ENCODE measurements at regions not wholly inside any gene's neighbourhood (a gene's known extent, or its start where the extent isn't known, plus 50 kb on each side); places are given as distances from the start of the nearest gene placed in this dataset.
"Not testable (repeated sequence)": the region's sequence is repeated elsewhere in the genome, so short reads cannot be mapped to it uniquely, and the experiment has no call there.

DNA sequence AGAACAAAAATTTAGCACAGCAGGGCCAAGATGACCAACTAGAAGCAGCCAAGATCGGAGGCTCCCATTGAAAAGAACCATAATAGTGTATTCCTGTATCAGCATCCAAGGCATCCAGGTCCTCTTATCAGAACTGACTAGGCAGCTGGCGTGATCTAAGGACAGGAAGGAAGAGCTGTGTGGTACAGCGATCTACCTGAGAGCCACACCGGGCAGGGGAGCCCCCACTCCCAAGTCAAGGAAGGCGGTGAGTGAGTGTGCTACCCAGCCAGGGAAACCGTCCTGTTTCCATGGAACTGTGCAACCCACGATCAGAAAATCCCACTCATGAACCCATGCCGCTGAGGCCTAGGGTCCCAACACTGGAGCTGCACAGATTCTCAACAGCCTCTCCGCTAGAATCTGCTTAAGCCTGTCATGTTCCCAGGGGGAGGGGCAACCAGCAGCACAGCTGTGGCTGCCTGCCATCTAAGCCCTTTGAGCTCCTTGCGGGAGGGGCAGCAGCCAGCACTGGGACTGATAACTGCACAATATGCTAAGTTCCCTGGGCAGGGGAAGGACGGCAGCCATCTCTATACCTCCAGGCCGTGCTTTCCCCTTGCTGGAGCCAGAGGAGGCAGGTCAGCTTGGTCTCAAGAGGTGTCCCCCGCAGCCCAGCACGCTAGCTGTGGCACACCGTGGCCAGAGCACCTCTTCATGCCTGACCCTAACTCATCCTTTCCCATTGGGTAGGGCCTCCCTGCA, 213.0 kb upstream of the SMIM30 start:
- no peak for DNase-seq (ENCODE audit: low read depth in 2 of 3, low spot score in 2 of 3)

DNA sequence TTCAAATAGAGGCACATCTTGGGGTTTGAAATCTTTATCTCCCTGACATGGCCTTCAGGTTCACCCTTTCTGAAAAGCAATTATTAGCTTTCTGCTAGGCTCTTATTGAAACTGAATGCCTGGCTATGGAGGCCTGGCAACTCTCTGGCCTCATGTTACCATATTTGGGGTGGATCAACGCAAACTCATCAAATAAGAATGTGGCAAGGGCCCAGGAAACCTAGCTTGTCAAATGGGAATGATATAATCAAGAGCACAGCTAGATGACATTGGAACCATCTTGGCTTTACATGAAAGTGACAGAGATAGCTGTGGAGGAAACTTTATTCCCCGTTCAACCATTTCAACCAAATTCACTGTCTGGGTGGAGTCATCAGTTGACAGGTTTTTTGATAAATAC, 202.8 kb upstream of the SMIM30 start:
- DNase-seq (ENCODE audit: low read depth in 2 of 3, low spot score in 2 of 3), result no peak

DNA sequence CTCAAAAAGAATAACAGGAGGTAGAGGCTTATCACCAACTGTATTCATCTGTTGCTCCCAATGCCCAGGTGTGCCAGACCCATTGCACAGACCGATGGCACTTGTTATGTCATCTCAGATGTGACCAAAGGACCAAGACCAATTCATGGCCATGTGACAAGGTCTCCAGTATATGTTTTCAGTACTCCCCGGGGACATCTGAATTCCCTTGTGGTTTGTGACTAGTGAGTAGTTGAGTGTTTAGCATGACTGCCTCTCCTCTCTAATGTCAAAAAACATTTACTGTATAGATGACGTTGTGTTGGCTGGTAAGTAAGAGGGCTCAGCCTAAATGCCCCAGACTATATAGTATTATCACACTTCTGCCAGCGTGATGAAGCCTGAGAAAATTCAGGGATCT, 202.1 kb upstream of the SMIM30 start:
- DNase-seq (ENCODE audit: low read depth in 2 of 3, low spot score in 2 of 3), result no peak

DNA sequence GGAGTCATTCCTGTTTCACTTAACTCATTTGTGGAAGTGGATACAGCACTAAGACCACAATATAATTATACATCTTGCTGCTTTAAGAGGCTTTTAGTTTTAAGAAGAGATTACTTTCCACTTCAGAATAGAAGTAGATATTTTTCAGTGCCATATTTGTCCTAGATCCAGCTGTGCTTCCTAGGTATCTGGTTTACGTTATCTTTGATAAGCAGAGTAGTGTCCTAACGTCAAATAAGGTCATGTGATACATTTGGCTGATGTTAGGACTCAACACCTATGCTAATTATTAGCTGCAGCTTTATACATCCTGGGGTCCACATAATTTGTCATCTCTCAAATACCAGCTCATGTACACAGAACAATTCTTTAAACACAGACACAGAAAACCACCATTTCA, 196.2 kb upstream of the SMIM30 start:
- no peak for DNase-seq (ENCODE audit: low read depth in 2 of 3, low spot score in 2 of 3)

DNA sequence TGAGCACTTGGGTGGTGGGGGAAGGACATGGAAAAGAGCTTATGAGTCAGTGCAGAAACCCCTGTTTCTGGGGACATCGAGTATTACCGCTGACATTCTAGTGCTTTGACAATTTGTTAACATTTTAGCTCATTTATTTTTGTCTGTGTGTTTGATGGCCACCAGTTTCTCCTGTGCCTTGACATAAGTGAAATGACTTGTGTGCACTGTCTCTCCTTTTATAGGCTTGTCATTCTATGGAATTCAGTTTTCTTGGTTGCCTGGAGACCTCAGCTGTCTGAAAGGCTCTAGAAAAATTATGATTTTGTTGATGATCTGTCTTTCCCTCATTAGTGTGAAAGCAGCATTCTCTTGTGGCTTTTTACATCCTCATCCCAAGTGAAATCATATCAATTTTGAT, 190.0 kb upstream of the SMIM30 start:
- no peak for DNase-seq (ENCODE audit: low read depth in 2 of 3, low spot score in 2 of 3)

DNA sequence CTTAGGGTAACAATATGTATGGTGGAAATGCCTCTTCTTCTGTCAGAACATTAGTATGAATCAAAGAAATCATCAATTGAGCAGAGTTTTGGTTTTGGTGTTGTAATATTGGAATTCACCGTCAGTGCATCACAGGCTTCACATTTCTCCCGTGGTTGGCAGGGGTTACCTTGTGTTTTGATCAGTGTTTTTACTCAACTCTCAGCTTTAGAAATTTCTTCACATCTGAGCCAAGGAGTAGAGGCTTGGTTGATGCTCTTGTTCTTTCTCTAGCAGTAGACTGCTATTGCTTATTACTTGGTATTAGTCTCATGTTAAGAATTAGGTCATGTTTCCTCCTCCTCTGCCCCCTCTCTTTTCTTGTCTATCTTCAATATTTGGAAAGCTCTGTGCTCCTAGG, 188.8 kb upstream of the SMIM30 start:
- DNase-seq (ENCODE audit: low read depth in 2 of 3, low spot score in 2 of 3), result no peak

DNA sequence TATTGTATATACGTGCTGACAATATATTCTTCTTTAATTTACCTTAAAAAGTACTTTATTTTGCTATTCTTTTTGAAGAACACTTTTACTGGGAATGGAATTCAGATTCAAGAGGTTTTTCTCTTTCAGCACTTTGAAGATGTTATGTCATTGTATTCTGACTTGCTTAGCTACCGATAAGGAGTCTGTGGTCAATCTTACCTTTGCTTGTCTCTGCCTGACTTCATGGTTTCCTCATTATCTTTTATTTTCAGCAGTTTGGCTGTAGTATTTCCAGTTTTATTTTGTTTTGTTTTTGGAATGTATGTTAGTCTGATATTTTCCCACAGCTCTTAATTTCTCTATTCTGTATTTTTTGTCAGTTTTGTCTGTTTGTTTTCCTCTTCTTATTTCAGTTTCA, 187.9 kb upstream of the SMIM30 start:
- no peak for DNase-seq (ENCODE audit: low read depth in 2 of 3, low spot score in 2 of 3)

DNA sequence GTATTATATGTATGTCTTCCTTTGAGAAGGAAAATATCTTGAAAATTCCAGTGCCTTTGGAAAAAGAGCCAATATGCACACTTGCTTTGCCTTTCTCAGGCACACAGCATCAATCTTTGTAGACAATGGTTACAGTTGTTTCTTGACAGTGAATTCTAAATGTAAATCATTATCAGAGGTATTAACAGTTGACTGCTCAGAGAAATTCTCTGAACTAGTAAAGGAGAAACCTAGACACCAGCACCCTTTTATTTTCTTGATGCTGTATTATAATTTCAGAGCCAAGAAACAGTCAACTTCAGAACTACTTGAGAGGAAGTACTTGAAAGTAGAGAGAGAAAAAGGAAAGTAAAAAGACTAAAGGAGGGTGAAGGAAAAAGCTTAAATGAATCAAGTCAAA, 185.8 kb upstream of the SMIM30 start:
- no peak for DNase-seq (ENCODE audit: low read depth in 2 of 3, low spot score in 2 of 3)

DNA sequence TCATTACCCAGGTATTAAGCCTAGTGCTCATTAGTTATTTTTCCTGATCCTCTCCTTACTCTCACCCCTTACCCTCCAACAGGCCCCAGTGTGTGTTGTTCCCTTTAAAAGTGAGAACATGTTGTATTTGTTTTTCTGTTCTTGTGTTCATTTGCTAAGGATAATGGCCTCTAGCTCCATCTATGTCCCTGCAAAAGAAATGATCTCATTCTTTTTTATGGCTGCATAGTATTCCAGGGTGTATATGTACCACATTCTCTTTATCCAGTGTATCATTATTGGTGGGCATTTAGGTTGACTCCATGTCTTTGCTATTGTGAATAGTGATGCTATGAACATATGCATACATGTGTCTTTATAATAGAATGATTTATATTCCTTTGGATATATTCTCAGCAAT, 185.0 kb upstream of the SMIM30 start:
- DNase-seq (ENCODE audit: low read depth in 2 of 3, low spot score in 2 of 3), result not testable (repeated sequence)

DNA sequence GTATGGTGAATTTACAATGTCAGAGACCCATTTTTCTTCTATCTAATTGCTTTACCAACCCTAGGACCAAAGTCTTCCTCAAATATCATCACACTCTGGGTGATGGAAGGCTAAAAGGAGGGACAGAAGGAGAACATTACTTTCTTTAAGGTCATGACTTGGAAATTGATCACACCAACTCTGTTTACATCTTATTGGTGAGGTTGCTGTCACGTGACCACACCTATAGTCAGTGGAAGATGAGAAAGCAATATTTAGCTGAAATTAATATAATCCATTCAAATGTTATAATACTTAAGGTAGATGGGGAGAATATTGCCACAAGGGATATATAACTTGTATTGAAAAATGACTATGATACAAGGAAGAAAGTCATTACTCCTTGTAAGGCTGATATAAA, 183.6 kb upstream of the SMIM30 start:
- DNase-seq (ENCODE audit: low read depth in 2 of 3, low spot score in 2 of 3), result no peak

DNA sequence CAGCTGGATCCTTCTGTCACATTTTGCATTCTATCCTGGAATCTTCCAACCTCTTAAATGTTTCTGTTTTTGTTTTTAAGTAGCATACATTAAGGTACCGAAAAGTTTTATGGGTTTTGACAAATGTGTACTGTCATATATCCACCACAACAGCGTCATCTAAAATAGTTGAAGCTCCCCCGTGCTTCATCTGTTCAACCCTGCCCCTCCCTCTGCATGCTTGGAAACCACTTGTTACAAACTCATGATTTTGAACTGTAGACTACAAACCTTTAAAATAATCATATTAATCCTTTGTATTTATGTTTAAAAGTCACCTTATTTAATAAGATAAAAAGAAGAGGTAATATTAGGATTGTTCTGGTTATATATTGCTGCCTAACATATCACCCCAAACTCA, 182.8 kb upstream of the SMIM30 start:
- DNase-seq (ENCODE audit: low read depth in 2 of 3, low spot score in 2 of 3), result no peak

DNA sequence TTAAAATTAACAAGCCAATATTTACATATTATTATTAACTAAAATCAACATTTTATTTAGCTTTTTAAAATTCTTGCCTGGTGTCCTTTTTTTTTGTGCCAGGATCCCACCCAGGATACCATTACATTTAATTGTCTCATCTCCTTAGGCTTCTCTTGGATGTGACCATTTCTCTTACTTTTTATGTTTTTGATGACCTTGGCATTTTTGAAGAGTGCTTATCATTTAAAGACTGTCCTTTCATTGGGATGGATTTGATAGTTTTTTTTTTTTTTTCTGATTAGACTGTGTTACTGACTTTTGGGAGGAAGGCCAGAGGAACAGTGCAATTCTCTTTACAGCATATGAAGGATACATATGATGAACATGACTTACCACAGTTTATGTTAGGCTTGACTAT, 181.4 kb upstream of the SMIM30 start:
- no peak for DNase-seq (ENCODE audit: low read depth in 2 of 3, low spot score in 2 of 3)

DNA sequence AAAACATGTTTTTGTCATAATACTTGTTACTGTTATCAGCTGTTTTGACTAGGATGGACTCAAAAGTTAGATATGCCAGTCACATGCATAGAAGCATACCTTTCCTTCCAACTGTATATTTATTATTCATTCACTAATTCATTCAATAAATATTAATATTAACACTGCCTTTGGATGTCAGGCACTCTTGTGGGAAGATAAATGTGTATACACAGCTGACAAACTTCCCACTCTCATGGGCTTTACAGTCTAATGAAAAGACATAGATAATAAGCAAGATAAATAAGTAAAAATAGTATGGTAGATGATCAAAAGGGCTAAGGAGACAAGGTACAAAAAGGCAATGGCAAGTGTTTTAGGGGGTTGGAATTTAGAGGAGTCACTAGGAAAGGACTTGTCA, 180.1 kb upstream of the SMIM30 start:
- DNase-seq (ENCODE audit: low read depth in 2 of 3, low spot score in 2 of 3), result no peak

DNA sequence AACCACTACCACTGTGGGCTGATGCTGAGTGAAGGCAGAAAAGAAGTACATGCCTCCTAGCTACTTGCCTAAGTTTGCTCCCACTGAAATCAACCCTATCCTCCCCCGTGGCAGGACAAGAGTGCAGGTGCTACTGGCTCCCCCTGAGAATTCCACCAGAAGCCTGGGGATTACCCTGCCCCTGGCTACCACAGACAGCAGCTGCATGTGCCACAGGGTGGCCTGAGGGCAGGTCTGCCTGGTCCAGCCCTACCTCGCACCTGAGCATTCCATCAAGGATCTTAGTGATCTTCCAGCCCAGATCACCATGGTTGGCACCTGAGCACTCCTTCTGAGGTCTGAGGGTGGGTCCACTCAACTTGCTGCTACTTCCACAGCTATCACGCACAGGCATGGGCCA, 176.4 kb upstream of the SMIM30 start:
- DNase-seq (ENCODE audit: low read depth in 2 of 3, low spot score in 2 of 3), result no peak

DNA sequence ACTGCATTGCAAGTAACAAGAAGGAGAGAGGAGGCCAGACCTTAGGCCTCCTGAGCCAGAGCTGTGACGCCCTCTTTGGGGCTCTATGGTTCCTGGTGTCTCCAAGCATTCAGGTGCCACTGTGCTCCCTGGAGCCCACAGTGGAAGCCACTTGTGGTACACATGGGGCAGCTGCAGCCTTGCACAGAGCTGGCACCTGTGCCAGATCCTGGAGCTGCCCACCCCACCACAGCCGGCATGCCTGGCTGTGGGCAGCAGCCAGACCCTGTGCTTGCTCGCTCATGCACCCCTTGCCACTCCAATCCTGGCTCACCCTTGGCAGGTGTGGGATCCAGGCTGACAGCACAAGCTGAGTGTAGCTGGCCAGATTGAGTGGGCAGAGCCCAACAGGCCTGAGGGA, 173.8 kb upstream of the SMIM30 start:
- DNase-seq (ENCODE audit: low read depth in 2 of 3, low spot score in 2 of 3), result no peak

DNA sequence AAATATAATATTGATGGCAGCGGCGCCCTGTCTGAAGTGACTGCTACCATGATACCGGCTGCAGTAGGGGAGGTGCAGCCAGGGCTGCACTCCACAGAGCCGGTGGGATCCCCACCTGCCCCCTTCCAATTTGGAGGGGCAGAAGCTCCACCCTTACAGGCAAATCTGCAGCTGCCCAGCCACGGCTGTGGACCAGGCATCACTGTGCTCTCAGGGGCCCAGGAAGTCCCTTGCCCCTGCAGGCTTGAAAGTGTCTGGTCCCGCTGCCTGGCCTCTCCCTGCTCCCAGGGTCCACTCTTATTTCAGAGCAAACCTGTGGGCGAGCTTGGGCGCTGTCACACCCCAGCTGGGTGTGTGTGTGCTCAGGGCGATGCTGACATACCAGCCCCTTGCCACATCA, 172.7 kb upstream of the SMIM30 start:
- DNase-seq (ENCODE audit: low read depth in 2 of 3, low spot score in 2 of 3), result no peak

DNA sequence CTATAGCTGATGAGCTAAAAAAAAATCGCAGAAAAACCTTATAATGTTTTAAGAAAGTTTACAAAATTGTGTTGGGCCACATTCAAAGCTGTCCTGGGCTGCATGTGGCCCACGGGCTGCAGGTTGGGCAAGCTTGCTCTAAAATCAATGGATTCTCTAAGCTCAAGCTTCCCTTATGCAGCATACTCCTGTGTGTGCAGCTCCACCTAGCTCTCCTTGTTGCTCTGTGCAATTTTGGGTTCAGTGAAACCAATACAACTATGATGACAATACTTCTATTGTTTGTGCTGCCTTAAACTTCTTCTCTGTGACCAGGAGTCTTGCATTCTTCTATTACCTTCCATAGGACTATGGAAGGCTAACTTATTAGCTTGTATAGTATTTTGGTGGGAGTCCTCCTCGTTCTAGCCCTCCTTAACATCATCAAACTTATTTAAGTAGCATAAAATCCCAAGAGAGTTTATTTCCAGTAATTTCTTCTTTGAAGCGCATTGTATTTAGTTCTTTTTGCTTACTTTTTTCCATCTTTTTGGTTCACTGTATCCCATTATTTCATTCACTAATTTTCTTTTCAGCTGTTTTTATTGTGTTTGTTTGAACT, 170.9 kb upstream of the SMIM30 start:
- peak in 2 of 3 donors; percentile 0 to 24 for DNase-seq (ENCODE audit: low read depth in 2 of 3, low spot score in 2 of 3)

DNA sequence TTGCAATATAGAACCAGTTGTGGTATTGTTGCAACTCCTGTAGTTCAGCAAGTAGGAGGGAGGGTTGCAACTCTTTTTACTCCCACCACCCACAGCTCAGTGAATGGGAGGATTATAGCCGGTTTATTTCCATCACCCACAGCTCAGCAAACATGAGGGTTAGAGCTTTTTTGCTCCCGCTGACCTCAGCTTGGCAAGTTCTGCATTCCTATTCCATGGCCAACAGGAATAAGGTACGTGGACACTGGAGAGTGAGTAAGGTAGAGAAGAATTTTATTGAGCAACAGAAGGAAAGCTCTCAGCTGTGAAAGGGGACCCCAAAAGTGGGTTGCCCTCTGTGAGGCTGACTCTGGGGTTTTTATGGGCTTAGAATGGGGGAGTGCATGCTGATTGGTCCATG, 167.1 kb upstream of the SMIM30 start:
- no peak for DNase-seq (ENCODE audit: low read depth in 2 of 3, low spot score in 2 of 3)

DNA sequence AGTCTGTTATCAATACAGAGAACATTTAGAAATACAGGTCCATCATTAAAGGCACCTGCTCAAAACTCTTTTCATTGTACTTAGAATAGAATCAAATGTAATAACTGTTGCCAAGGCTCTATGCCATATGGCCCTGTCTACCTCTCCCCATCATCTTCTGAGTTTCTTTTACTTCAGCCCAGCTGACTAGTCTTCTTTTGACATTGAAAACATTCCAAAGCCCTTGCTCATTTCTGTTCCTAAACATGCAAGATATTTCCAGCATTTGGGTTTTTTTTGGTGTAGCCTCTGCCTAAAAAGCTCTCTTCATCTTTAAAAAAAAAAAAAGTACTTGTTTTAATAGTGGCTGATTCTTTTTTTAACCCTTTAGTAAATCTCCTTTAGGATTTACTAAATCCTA, 165.5 kb upstream of the SMIM30 start:
- DNase-seq (ENCODE audit: low read depth in 2 of 3, low spot score in 2 of 3), result no peak

DNA sequence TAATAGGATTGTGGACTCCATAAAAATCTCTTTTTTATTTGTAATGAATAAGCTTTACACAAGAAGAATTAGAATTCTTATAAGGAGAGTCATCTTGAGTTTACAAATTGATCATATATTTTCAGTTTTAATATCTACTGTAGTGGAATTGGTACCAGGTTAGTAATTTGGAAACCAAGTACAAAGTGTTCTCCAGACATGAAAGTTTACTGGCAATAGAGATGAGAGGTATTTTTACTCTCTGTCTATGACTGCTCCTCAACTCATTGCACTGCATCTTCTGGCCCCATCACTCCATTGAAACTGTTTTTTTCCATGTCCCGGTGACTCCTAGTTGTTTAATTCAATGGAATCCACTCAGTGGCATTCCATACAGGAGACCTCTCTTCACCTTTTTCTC, 164.5 kb upstream of the SMIM30 start:
- DNase-seq (ENCODE audit: low read depth in 2 of 3, low spot score in 2 of 3), result no peak

DNA sequence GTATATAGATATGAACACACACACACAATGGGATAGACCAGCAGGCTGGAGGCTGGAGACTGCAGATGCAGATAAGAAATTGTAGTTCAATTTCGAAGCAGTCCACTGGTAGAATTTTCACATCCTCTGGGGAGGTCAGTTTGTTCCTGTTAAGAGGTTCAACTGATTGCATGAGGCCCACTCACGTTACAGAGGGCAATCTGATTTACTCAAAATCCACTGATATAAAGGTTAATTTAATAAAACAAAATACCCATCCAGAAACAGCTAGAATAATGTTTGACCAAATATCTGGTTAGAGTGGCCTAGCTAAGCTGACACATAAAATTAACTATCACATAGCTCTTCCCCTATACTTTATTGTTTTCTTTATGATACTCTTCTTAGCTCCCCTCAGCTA, 162.9 kb upstream of the SMIM30 start:
- DNase-seq (ENCODE audit: low read depth in 2 of 3, low spot score in 2 of 3), result no peak

DNA sequence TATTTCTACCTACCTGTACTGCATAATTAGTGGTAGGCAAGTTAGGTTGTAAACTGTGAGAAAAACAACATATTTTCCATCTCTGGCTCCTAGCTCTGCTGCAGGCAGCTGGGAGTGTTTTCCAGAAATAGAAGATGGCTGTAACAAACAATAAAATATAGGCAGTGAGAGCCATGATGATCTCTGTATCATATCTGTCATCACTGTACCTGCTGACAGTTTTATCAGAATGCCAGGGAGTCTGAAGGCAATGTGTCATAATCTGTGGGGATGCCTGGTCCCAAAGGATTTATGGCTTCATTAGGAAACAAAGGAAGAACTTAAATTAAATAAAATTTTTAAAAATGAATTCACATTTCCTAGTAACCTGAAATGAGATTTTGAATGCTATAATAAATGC, 160.9 kb upstream of the SMIM30 start:
- DNase-seq (ENCODE audit: low read depth in 2 of 3, low spot score in 2 of 3), result no peak

DNA sequence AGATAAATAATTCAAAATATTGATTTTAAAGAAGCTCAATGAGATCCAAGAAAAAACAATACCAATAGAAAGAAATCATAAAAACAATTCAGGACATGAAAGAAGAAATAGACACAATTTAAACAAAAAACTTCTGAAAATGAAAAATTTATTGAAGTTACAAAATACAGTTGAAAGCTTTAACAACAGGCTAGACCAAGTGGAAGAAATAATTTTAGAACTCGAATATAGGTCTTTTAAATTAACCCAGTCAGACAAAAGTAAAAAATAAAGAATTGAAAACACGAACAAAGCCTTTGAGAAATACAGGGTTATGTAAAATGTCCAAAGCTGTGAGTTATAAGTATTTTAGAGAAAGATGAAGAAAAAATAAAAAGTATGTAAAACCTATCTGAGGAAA, 152.4 kb upstream of the SMIM30 start:
- DNase-seq (ENCODE audit: low read depth in 2 of 3, low spot score in 2 of 3), result no peak

Measured in hematopoietic multipotent progenitor cell (in vitro differentiated cells).